ENCODE measurements at regions not wholly inside any gene's neighbourhood (a gene's known extent, or its start where the extent isn't known, plus 50 kb on each side); places are given as distances from the start of the nearest gene placed in this dataset.

GRCh38 chr17:73719588-73720071 lies 75.4 kb upstream of the SDK2 start:
- H3K27ac Mint-ChIP-seq (ENCODE audit: unreplicated experiment) = no peak overlapping the region
- H3K4me1 Mint-ChIP-seq (ENCODE audit: unreplicated experiment) = peaks cover 2% of the 10 kb centered on the region
- no peak for TF ChIP-seq CTCF (IDR thresholded peaks at IDR 0.05; ENCODE audit: unreplicated experiment)
- H3K4me3 Mint-ChIP-seq (ENCODE audit: unreplicated experiment) = no peak overlapping the region
- no peaks in the 10 kb centered on the region for H3K27me3 Mint-ChIP-seq (ENCODE audit: unreplicated experiment)
- no peaks in the 10 kb centered on the region for H3K9me3 Mint-ChIP-seq (ENCODE audit: unreplicated experiment)
- no peak for DNase-seq (ENCODE audit: low spot score)
- H3K36me3 Mint-ChIP-seq (ENCODE audit: low read depth, unreplicated experiment) = no peaks in the 10 kb centered on the region

- Mint-ChIP-seq H3K27me3 (ENCODE audit: unreplicated experiment) (no peaks in the 10 kb centered on the region), H3K27ac (ENCODE audit: unreplicated experiment) (no peak overlapping the region), H3K4me1 (ENCODE audit: unreplicated experiment) (peaks cover 2% of the 10 kb centered on the region), H3K36me3 (ENCODE audit: low read depth, unreplicated experiment) (no peaks in the 10 kb centered on the region), H3K9me3 (ENCODE audit: unreplicated experiment) (no peaks in the 10 kb centered on the region), H3K4me3 (ENCODE audit: unreplicated experiment) (no peak overlapping the region)
- no peak for TF ChIP-seq CTCF (IDR thresholded peaks at IDR 0.05; ENCODE audit: unreplicated experiment)
- DNase-seq (ENCODE audit: low spot score) = no peak
These were observed 76.1 kb upstream of the SDK2 start for GRCh38 chr17:73720187-73720834.

GRCh38 chr17:73722165-73722564 lies 77.9 kb upstream of the SDK2 start:
- no peaks in the 10 kb centered on the region for H3K27me3 Mint-ChIP-seq (ENCODE audit: unreplicated experiment)

GRCh38 chr17:73723317-73723716 lies 79.1 kb upstream of the SDK2 start:
- no peak for TF ChIP-seq CTCF (IDR thresholded peaks at IDR 0.05; ENCODE audit: unreplicated experiment)
- no peak overlapping the region for H3K4me3 Mint-ChIP-seq (ENCODE audit: unreplicated experiment)
- no peak for DNase-seq (ENCODE audit: low spot score)
- peaks cover 2% of the 10 kb centered on the region for H3K4me1 Mint-ChIP-seq (ENCODE audit: unreplicated experiment)
- no peaks in the 10 kb centered on the region for H3K9me3 Mint-ChIP-seq (ENCODE audit: unreplicated experiment)
- H3K27me3 Mint-ChIP-seq (ENCODE audit: unreplicated experiment) = no peaks in the 10 kb centered on the region
- H3K27ac Mint-ChIP-seq (ENCODE audit: unreplicated experiment) = no peak overlapping the region
- H3K36me3 Mint-ChIP-seq (ENCODE audit: low read depth, unreplicated experiment) = no peaks in the 10 kb centered on the region

More at GRCh38 chr17:73722165-73722564, 77.9 kb upstream of the SDK2 start:
- DNase-seq (ENCODE audit: low spot score) = no peak
- Mint-ChIP-seq H3K9me3 (ENCODE audit: unreplicated experiment) (no peaks in the 10 kb centered on the region), H3K36me3 (ENCODE audit: low read depth, unreplicated experiment) (no peaks in the 10 kb centered on the region), H3K4me1 (ENCODE audit: unreplicated experiment) (peaks cover 2% of the 10 kb centered on the region), H3K27ac (ENCODE audit: unreplicated experiment) (no peak overlapping the region), H3K4me3 (ENCODE audit: unreplicated experiment) (no peak overlapping the region)
- TF ChIP-seq CTCF (IDR thresholded peaks at IDR 0.05; ENCODE audit: unreplicated experiment) = no peak

- H3K4me3 Mint-ChIP-seq (ENCODE audit: unreplicated experiment) = no peak overlapping the region
- no peaks in the 10 kb centered on the region for H3K36me3 Mint-ChIP-seq (ENCODE audit: low read depth, unreplicated experiment)
- no peak for TF ChIP-seq CTCF (IDR thresholded peaks at IDR 0.05; ENCODE audit: unreplicated experiment)
- H3K4me1 Mint-ChIP-seq (ENCODE audit: unreplicated experiment) = no peaks in the 10 kb centered on the region
- H3K9me3 Mint-ChIP-seq (ENCODE audit: unreplicated experiment) = no peaks in the 10 kb centered on the region
- no peaks in the 10 kb centered on the region for H3K27me3 Mint-ChIP-seq (ENCODE audit: unreplicated experiment)
- H3K27ac Mint-ChIP-seq (ENCODE audit: unreplicated experiment) = no peak overlapping the region
- DNase-seq (ENCODE audit: low spot score) = no peak
These were observed 80.1 kb upstream of the SDK2 start for GRCh38 chr17:73724341-73724740.

All from endothelial cell (in vitro differentiated cells).